ENCODE measurements at regions not wholly inside any gene's neighbourhood (a gene's known extent, or its start where the extent isn't known, plus 50 kb on each side); places are given as distances from the start of the nearest gene placed in this dataset.

DNA sequence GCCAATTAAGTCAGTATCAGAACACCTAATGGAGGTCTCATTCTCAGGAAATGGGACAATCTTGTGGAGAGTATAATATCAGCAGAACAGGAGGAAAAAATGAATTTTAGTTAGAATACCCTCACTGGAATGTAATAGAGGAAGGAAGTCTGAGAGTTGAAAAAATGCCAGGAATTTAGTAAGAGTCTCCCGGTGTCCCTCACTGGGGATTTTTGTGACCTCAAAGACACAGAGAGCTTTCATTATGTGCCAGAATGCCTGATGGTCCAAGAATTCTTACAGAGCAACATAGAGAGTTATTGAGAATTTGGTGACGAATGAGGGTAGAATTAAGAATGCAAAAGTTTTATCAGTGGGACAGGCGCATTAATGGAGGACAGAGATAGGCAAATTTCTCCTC is 443.5 kb upstream of the B3GALT2 start:
- ATAC-seq (ENCODE audit: insufficient read depth, low read depth) (no peak), DNase-seq (no peak)
- peaks cover 2% of the 10 kb centered on the region for H3K27me3 ChIP-seq (ENCODE audit: insufficient read depth, low read length, poor library complexity)
- no peak overlapping the region for H2AFZ ChIP-seq (ENCODE audit: low read depth, low read length)
- H4K20me1 ChIP-seq (ENCODE audit: insufficient read depth, low read length): no peaks in the 10 kb centered on the region
- H3K4me1 ChIP-seq (ENCODE audit: insufficient read depth, low read length): no peaks in the 10 kb centered on the region
- no peaks in the 10 kb centered on the region for H3K79me2 ChIP-seq (ENCODE audit: insufficient read depth, low read length)
- H3K36me3 ChIP-seq (ENCODE audit: insufficient read depth, low read length): no peaks in the 10 kb centered on the region
- H3K27ac ChIP-seq (ENCODE audit: low read length): no peak overlapping the region
- TF ChIP-seq EZH2 (IDR thresholded peaks at IDR 0.05; ENCODE audit: borderline replicate concordance, low read depth, low read length, severe bottlenecking): no peak
- no peak for TF ChIP-seq CTCF (IDR thresholded peaks at IDR 0.05; ENCODE audit: borderline replicate concordance, extremely low read depth, low read length, poor library complexity, severe bottlenecking)
- H3K4me3 ChIP-seq (ENCODE audit: low read depth in 1 of 2, low read length in 2 of 2): no peak overlapping the region
- H3K9ac ChIP-seq (ENCODE audit: low read depth, low read length): no peak overlapping the region
- no peaks in the 10 kb centered on the region for H3K9me3 ChIP-seq (ENCODE audit: insufficient read depth, low read length, severe bottlenecking)
- no peak overlapping the region for H3K4me2 ChIP-seq (ENCODE audit: insufficient read depth, low read length)

DNA sequence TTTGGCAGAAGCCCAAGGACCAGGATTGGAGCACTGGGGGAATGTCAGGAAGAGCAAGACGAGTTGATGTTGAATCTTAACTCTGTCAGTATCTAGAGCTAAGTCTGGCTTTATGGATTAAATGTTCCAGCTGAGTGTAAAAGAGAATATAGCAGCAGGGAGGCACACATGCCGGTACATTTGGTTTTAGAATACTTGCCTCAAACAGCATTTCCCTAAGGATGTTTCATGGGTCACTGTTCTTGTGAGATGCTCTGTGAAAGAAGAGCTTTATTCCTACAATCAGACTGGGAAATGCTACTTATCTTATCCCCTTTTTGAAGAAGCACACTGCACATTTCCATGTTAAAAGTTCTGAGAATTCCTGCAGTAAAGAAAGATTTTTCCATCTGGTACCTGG is 440.3 kb upstream of the B3GALT2 start:
- H4K20me1 ChIP-seq (ENCODE audit: insufficient read depth, low read length): no peaks in the 10 kb centered on the region
- no peaks in the 10 kb centered on the region for H3K9me3 ChIP-seq (ENCODE audit: insufficient read depth, low read length, severe bottlenecking)
- TF ChIP-seq CTCF (IDR thresholded peaks at IDR 0.05; ENCODE audit: borderline replicate concordance, extremely low read depth, low read length, poor library complexity, severe bottlenecking) (no peak), EZH2 (IDR thresholded peaks at IDR 0.05; ENCODE audit: borderline replicate concordance, low read depth, low read length, severe bottlenecking) (no peak)
- no peak overlapping the region for H3K4me2 ChIP-seq (ENCODE audit: insufficient read depth, low read length)
- H3K79me2 ChIP-seq (ENCODE audit: insufficient read depth, low read length): no peaks in the 10 kb centered on the region
- no peak overlapping the region for H3K9ac ChIP-seq (ENCODE audit: low read depth, low read length)
- H3K27ac ChIP-seq (ENCODE audit: low read length): no peak overlapping the region
- no peak overlapping the region for H3K4me3 ChIP-seq (ENCODE audit: low read depth in 1 of 2, low read length in 2 of 2)
- no peaks in the 10 kb centered on the region for H3K4me1 ChIP-seq (ENCODE audit: insufficient read depth, low read length)
- no peaks in the 10 kb centered on the region for H3K36me3 ChIP-seq (ENCODE audit: insufficient read depth, low read length)
- ATAC-seq (ENCODE audit: insufficient read depth, low read depth): no peak
- no peak overlapping the region for H2AFZ ChIP-seq (ENCODE audit: low read depth, low read length)
- DNase-seq: no peak
- peaks cover 2% of the 10 kb centered on the region for H3K27me3 ChIP-seq (ENCODE audit: insufficient read depth, low read length, poor library complexity)

GRCh38 chr1:193625255-193625654 is 438.8 kb upstream of the B3GALT2 start:
- Histone ChIP-seq H3K27me3 (ENCODE audit: insufficient read depth, low read length, poor library complexity) (no peaks in the 10 kb centered on the region), H3K9me3 (ENCODE audit: insufficient read depth, low read length, severe bottlenecking) (no peaks in the 10 kb centered on the region), H3K4me3 (ENCODE audit: low read depth in 1 of 2, low read length in 2 of 2) (no peak overlapping the region), H3K79me2 (ENCODE audit: insufficient read depth, low read length) (no peaks in the 10 kb centered on the region), H2AFZ (ENCODE audit: low read depth, low read length) (no peak overlapping the region), H3K36me3 (ENCODE audit: insufficient read depth, low read length) (no peaks in the 10 kb centered on the region), H4K20me1 (ENCODE audit: insufficient read depth, low read length) (no peaks in the 10 kb centered on the region), H3K4me2 (ENCODE audit: insufficient read depth, low read length) (no peak overlapping the region), H3K9ac (ENCODE audit: low read depth, low read length) (no peak overlapping the region), H3K27ac (ENCODE audit: low read length) (no peak overlapping the region), H3K4me1 (ENCODE audit: insufficient read depth, low read length) (no peaks in the 10 kb centered on the region)
- TF ChIP-seq EZH2 (IDR thresholded peaks at IDR 0.05; ENCODE audit: borderline replicate concordance, low read depth, low read length, severe bottlenecking) (no peak), CTCF (IDR thresholded peaks at IDR 0.05; ENCODE audit: borderline replicate concordance, extremely low read depth, low read length, poor library complexity, severe bottlenecking) (no peak)
- DNase-seq (no peak), ATAC-seq (ENCODE audit: insufficient read depth, low read depth) (no peak)

DNA sequence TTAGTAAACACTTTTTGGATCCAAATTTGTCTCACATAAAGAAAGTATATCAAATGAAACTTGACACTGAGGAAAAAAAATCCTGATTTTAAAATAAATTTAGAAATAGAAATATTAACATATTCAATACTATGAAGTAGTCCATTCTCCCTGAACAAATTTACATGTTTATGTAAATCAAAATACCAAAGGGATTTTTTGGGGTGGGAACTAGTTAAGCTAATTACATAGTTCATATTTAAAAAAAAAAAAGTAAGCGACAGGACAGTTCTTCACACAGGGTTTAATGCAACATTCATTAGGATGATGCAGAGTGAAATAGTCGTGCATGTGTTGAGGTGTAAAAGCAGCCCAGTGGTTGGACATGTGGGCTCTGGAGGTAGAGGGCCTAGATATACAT is 433.5 kb upstream of the B3GALT2 start:
- Histone ChIP-seq H3K9ac (ENCODE audit: low read depth, low read length) (no peak overlapping the region), H3K4me1 (ENCODE audit: insufficient read depth, low read length) (no peaks in the 10 kb centered on the region), H3K4me3 (ENCODE audit: low read depth in 1 of 2, low read length in 2 of 2) (no peak overlapping the region), H2AFZ (ENCODE audit: low read depth, low read length) (no peak overlapping the region), H3K27ac (ENCODE audit: low read length) (no peak overlapping the region), H3K9me3 (ENCODE audit: insufficient read depth, low read length, severe bottlenecking) (no peaks in the 10 kb centered on the region), H3K4me2 (ENCODE audit: insufficient read depth, low read length) (no peak overlapping the region), H3K27me3 (ENCODE audit: insufficient read depth, low read length, poor library complexity) (no peaks in the 10 kb centered on the region), H3K79me2 (ENCODE audit: insufficient read depth, low read length) (no peaks in the 10 kb centered on the region), H4K20me1 (ENCODE audit: insufficient read depth, low read length) (no peaks in the 10 kb centered on the region), H3K36me3 (ENCODE audit: insufficient read depth, low read length) (no peaks in the 10 kb centered on the region)
- ATAC-seq (ENCODE audit: insufficient read depth, low read depth) (no peak), DNase-seq (no peak)
- TF ChIP-seq EZH2 (IDR thresholded peaks at IDR 0.05; ENCODE audit: borderline replicate concordance, low read depth, low read length, severe bottlenecking) (no peak), CTCF (IDR thresholded peaks at IDR 0.05; ENCODE audit: borderline replicate concordance, extremely low read depth, low read length, poor library complexity, severe bottlenecking) (no peak)
